Trophoblast cell (in vitro differentiated cells and primary cell): ENCODE measurements at regions not wholly inside any gene's neighbourhood (a gene's known extent, or its start where the extent isn't known, plus 50 kb on each side); places are given as distances from the start of the nearest gene placed in this dataset.
A peak's percentile ranks its signal among the peaks of the same experiment; 100 is the strongest.

Experiments
- DNase-seq, 2 donors: peaks; one replicate each; pipeline ENCODE4 v3.0.0-alpha.2; 2016
- H2AFZ ChIP-seq: 2 replicates; pipeline ENCODE4 v1.6.1; 2013; ENCODE audit warnings: low read length, moderate library complexity, mild to moderate bottlenecking; ENCODE audit not compliant: insufficient read depth, poor library complexity
- H2AK5ac ChIP-seq: 2 replicates; pipeline ENCODE4 v1.6.1; 2013; ENCODE audit warnings: mild to moderate bottlenecking, low read length
- H2BK120ac ChIP-seq: 2 replicates; pipeline ENCODE4 v1.6.1; 2013; ENCODE audit warnings: low read length, mild to moderate bottlenecking, moderate library complexity; ENCODE audit not compliant: insufficient read depth, poor library complexity
- H2BK12ac ChIP-seq: 2 replicates; pipeline ENCODE4 v1.6.1; 2013; ENCODE audit warnings: mild to moderate bottlenecking, low read length, moderate library complexity
- H2BK5ac ChIP-seq: 2 replicates; pipeline ENCODE4 v1.6.1; 2013; ENCODE audit warnings: low read length, low read depth, moderate library complexity, mild to moderate bottlenecking; ENCODE audit not compliant: poor library complexity
- H3K14ac ChIP-seq: 2 replicates; pipeline ENCODE4 v1.6.1; 2013; ENCODE audit warnings: mild to moderate bottlenecking, low read length
- H3K18ac ChIP-seq: 2 replicates; pipeline ENCODE4 v1.6.1; 2013; ENCODE audit warnings: mild to moderate bottlenecking, low read length
- H3K23ac ChIP-seq: 2 replicates; pipeline ENCODE4 v1.6.1; 2013; ENCODE audit warnings: low read length
- H3K27ac ChIP-seq: 2 replicates; pipeline ENCODE4 v1.5.1; 2013; ENCODE audit warnings: low read depth, mild to moderate bottlenecking, inconsistent platforms, low read length, moderate library complexity
- H3K27me3 ChIP-seq: 2 replicates; pipeline ENCODE4 v1.6.1; 2013; ENCODE audit warnings: inconsistent platforms, mild to moderate bottlenecking, low read length, moderate library complexity; ENCODE audit not compliant: insufficient read depth
- H3K36me3 ChIP-seq, 2 experiments: 1 replicate in 1 of 2; 2 replicates in 1 of 2; pipeline ENCODE4 v1.6.1; 2013; ENCODE audit warnings: low read length in 2 of 2, mild to moderate bottlenecking in 2 of 2, moderate library complexity in 1 of 2; ENCODE audit not compliant: insufficient read depth in 2 of 2, control insufficient read depth in 1 of 2
- H3K4ac ChIP-seq: 2 replicates; pipeline ENCODE4 v1.6.1; 2013; ENCODE audit warnings: low read depth, mild to moderate bottlenecking, low read length, moderate library complexity
- H3K4me1 ChIP-seq, 2 experiments: 1 replicate in 1 of 2; 2 replicates in 1 of 2; pipeline ENCODE4 v1.6.1; 2013; ENCODE audit warnings: low read length in 2 of 2, mild to moderate bottlenecking in 2 of 2, moderate library complexity in 1 of 2; ENCODE audit not compliant: insufficient read depth in 2 of 2, control insufficient read depth in 1 of 2
- H3K4me2 ChIP-seq: 2 replicates; pipeline ENCODE4 v1.6.1; 2013; ENCODE audit warnings: inconsistent platforms, mild to moderate bottlenecking, low read length, moderate library complexity
- H3K4me3 ChIP-seq: 2 replicates; pipeline ENCODE4 v1.5.1; 2013; ENCODE audit warnings: mild to moderate bottlenecking, low read depth, low read length, inconsistent platforms
- H3K79me1 ChIP-seq: one replicate; pipeline ENCODE4 v1.6.1; 2013; ENCODE audit warnings: low read length
- H3K79me2 ChIP-seq: 2 replicates; pipeline ENCODE4 v1.6.1; 2013; ENCODE audit warnings: low read length, mild to moderate bottlenecking; ENCODE audit not compliant: control insufficient read depth, insufficient read depth, poor library complexity
- H3K9ac ChIP-seq: 2 replicates; pipeline ENCODE4 v1.6.1; 2013; ENCODE audit warnings: mild to moderate bottlenecking, low read length
- H3K9me3 ChIP-seq: 2 replicates; pipeline ENCODE4 v1.6.1; 2013; ENCODE audit warnings: low read depth, mild to moderate bottlenecking, control low read depth, inconsistent platforms, low read length; ENCODE audit not compliant: insufficient read depth
- H4K12ac ChIP-seq: 2 replicates; pipeline ENCODE4 v1.6.1; 2013; ENCODE audit warnings: low read depth, mild to moderate bottlenecking, low read length, moderate library complexity
- H4K8ac ChIP-seq: 2 replicates; pipeline ENCODE4 v1.6.1; 2013; ENCODE audit warnings: low read depth, mild to moderate bottlenecking, low read length, moderate library complexity
- H4K91ac ChIP-seq: one replicate; pipeline ENCODE4 v1.6.1; 2013; ENCODE audit warnings: low read depth, mild to moderate bottlenecking, low read length, moderate library complexity
- WGBS: extraction: QIAGEN DNeasy Blood & Tissue Kit; methylation state at CpG from one replicate; pipeline ENCODE4 v1.1.7; 2013; ENCODE audit warnings: missing lambda C conversion rate; ENCODE audit not compliant: insufficient read length, insufficient coverage; ENCODE audit errors: extremely low coverage; 5-methylcytosine and 5-hydroxymethylcytosine counted together

DNA sequence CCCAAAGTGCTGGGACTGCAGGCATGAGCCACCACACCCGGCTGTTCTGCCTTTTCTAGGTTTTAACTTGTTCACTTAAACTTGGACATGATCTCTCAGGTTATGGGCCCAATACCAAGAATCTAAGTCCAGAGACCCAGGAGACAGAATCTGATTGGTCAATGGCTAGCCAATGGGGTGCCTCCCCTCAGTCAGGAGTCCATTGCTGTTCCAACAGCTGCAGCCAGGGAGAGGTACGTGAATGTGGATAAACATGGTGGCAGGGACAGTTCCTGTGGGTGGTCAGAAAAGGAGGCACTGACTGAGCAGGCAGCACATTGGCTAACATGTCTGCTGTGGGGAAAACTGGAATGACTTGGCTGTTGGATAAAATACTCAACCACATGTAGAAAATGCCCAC, 140.3 kb downstream of the RPLP1 start:
- Histone ChIP-seq H4K8ac (no peak overlapping the region), H3K18ac (no peak overlapping the region), H2BK120ac (no peak overlapping the region), H2BK12ac (no peak overlapping the region), H4K12ac (no peak overlapping the region), H3K36me3 (no peaks in the 10 kb centered on the region), H3K9me3 (peaks cover 5% of the 10 kb centered on the region), H2BK5ac (no peak overlapping the region), H3K23ac (no peak overlapping the region), H2AK5ac (no peak overlapping the region), H3K4me1 (peaks cover 0 to 5% of the 10 kb centered on the region in 2 experiments), H3K14ac (no peak overlapping the region), H3K79me1 (no peaks in the 10 kb centered on the region), H2AFZ (no peak overlapping the region), H3K4ac (no peak overlapping the region), H3K4me3 (no peak overlapping the region), H3K4me2 (no peak overlapping the region), H3K27ac (no peak overlapping the region), H3K79me2 (no peaks in the 10 kb centered on the region), H3K27me3 (no peaks in the 10 kb centered on the region), H4K91ac (no peak overlapping the region), H3K9ac (no peak overlapping the region)
- no CpG with 5 or more reads among the region's 2 CpGs for WGBS
- DNase-seq, result no peak

DNA sequence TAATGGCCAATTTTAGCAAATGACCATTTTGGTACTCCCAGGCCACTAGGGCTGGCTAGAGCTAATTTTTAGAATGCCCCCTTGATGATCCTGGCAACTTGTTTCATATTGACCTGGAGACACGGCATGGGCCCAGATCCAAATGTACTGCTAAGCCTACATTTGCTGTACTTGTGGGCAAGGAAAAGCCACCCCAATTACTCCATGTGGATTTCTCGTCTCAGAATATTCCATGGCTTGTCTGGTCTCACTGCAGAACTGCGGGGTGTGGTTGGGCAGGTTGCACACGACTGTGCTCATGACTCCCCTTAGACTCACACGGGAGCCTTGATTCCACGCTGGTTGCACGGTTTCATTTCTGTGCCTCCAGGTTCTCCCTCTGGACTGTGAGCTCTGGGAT, 140.9 kb downstream of the RPLP1 start:
- H4K12ac ChIP-seq, result no peak overlapping the region

DNA sequence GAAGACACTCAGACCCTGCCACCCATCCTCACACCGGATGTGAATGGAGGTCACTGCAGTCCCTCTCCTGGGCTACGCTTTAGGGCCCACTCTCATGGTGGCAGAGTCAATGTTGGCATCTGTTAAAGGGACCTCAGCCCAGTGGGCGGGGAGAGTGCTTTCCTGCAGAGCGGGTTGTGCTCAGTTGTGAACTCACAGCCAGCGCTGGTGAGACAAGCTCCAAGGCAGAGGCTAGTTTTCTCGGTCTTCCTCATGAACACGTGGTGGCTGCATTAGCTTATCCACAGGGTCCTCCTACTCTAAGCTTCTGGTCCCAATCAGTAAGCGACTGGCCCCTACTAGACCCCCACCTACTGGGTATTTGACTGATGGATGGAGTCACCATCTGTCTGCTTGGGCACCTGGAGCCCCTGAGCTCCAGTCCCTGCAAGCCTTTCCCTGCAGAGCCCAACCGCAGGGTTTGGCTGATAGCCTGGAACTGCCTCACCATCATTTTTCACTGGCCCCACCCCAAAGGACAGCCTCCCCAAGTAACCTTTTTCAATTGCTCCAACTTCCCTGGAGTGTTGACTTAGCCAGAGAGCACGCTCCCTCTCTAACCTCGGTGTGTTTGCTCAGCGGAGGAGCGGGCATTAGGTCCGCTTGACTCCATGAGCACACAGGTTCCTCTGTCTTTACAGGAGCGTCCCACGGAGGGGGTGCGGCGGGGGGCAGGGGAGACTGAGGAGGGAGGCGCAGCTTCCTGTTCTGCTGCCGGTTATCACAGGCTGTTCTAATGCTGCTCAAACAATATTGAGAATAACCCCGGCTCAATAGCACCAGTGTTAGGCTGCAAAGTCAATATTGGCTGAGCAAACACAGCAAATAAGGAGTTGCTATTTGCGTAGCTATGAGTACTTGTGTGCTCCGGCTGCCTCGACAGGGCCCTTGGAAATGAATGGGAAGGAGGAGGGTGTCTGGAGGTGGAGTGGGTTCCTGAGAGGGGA, 141.7 kb downstream of the RPLP1 start:
- H3K18ac ChIP-seq, result no peak overlapping the region
- no peak overlapping the region for H3K4me3 ChIP-seq
- no peak overlapping the region for H4K12ac ChIP-seq
- H2BK120ac ChIP-seq, result no peak overlapping the region
- H3K27me3 ChIP-seq, result no peaks in the 10 kb centered on the region
- DNase-seq, result no peak
- H2AK5ac ChIP-seq, result no peak overlapping the region
- no peak overlapping the region for H3K4ac ChIP-seq
- H3K4me2 ChIP-seq, result no peak overlapping the region
- peak overlapping the region; percentile 46 for H3K9ac ChIP-seq
- H4K8ac ChIP-seq, result no peak overlapping the region
- no peaks in the 10 kb centered on the region for H3K36me3 ChIP-seq
- H3K9me3 ChIP-seq, result peaks cover 5% of the 10 kb centered on the region
- WGBS, result no CpG with 5 or more reads among the region's 24 CpGs
- peaks cover 0 to 5% of the 10 kb centered on the region in 2 experiments for H3K4me1 ChIP-seq
- no peak overlapping the region for H2BK5ac ChIP-seq
- peak overlapping the region; percentile 56 for H3K23ac ChIP-seq
- no peak overlapping the region for H2BK12ac ChIP-seq
- H2AFZ ChIP-seq, result no peak overlapping the region
- H3K14ac ChIP-seq, result no peak overlapping the region
- no peaks in the 10 kb centered on the region for H3K79me1 ChIP-seq
- no peaks in the 10 kb centered on the region for H3K79me2 ChIP-seq
- no peak overlapping the region for H3K27ac ChIP-seq
- H4K91ac ChIP-seq, result no peak overlapping the region

More for the DNA sequence above, 140.9 kb downstream of the RPLP1 start:
- Histone ChIP-seq H3K27me3 (no peaks in the 10 kb centered on the region), H3K4me2 (no peak overlapping the region), H3K79me1 (no peaks in the 10 kb centered on the region), H3K4ac (no peak overlapping the region), H3K23ac (no peak overlapping the region), H3K36me3 (no peaks in the 10 kb centered on the region), H3K4me1 (peaks cover 0 to 5% of the 10 kb centered on the region in 2 experiments), H3K4me3 (no peak overlapping the region), H2AK5ac (no peak overlapping the region), H4K91ac (no peak overlapping the region), H2BK5ac (no peak overlapping the region), H3K79me2 (no peaks in the 10 kb centered on the region), H3K9ac (no peak overlapping the region), H3K14ac (no peak overlapping the region), H3K18ac (no peak overlapping the region), H2AFZ (no peak overlapping the region), H4K8ac (no peak overlapping the region), H2BK12ac (no peak overlapping the region), H3K9me3 (peaks cover 5% of the 10 kb centered on the region), H3K27ac (no peak overlapping the region), H2BK120ac (no peak overlapping the region)
- no peak for DNase-seq
- WGBS, result no CpG with 5 or more reads among the region's 7 CpGs

DNA sequence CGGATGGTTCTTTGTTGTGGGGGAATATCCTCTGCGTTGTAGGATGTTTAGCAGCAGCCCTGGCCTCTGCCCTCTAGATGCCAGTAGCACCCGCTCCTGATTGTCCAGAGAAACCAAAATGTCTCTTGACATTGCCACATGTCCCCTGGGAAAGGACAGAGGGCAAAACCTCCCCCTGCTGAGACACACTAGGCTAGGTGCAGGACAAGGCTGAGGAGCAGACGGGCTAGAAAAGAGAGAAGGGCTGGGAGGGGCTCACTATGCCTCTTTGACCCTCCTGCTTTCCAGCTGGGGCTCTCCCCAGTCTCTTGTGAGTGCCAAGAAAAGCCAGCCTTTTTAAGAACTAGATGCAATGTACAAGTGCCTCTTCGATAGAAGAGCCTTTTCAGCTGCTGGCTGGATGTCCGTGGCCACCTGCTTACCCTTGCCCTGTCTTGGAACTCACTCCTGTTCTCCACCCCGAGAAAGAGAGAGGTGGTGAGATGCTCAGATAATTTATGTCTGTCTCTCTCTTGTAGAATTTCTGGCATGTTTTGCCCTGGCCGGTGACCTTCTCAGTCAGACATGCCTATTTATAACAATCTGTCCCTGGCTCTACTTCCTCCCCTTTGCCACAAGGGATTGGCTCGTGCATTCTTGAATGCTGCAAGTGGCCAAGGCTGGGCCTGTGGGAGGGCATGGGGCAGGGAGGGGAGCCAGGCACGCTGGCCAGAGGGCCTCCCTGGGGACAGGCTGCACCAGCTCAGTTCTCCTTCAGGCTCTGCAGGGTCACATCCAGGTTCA, 142.6 kb downstream of the RPLP1 start:
- Histone ChIP-seq H3K9ac (no peak overlapping the region), H3K4me3 (no peak overlapping the region), H4K12ac (no peak overlapping the region), H3K27ac (no peak overlapping the region), H3K27me3 (no peaks in the 10 kb centered on the region), H3K9me3 (peaks cover 5% of the 10 kb centered on the region), H3K14ac (no peak overlapping the region), H3K79me1 (no peaks in the 10 kb centered on the region), H2AFZ (no peak overlapping the region), H2BK12ac (no peak overlapping the region), H3K36me3 (no peaks in the 10 kb centered on the region), H3K23ac (no peak overlapping the region), H3K4me2 (no peak overlapping the region), H4K8ac (no peak overlapping the region), H2AK5ac (no peak overlapping the region), H3K4me1 (peaks cover 0 to 5% of the 10 kb centered on the region in 2 experiments), H3K18ac (no peak overlapping the region), H3K79me2 (no peaks in the 10 kb centered on the region), H4K91ac (no peak overlapping the region), H3K4ac (no peak overlapping the region), H2BK5ac (no peak overlapping the region), H2BK120ac (no peak overlapping the region)
- no CpG with 5 or more reads among the region's 10 CpGs for WGBS
- peak in 1 of 2 donors; percentile 69 for DNase-seq
